GM12873 (cell line): ENCODE measurements at regions not wholly inside any gene's neighbourhood (a gene's known extent, or its start where the extent isn't known, plus 50 kb on each side); places are given as distances from the start of the nearest gene placed in this dataset.

ENCODE experiments used
- TF ChIP-seq, protein P1 (sequence below): IDR thresholded peaks from 2 replicates; pipeline ENCODE4 v1.5.1; 2012; ENCODE audit warnings: low read depth, mild to moderate bottlenecking, moderate library complexity, low read length, control low read depth; ENCODE audit not compliant: insufficient read depth; ENCODE audit errors: missing control alignments

DNA sequence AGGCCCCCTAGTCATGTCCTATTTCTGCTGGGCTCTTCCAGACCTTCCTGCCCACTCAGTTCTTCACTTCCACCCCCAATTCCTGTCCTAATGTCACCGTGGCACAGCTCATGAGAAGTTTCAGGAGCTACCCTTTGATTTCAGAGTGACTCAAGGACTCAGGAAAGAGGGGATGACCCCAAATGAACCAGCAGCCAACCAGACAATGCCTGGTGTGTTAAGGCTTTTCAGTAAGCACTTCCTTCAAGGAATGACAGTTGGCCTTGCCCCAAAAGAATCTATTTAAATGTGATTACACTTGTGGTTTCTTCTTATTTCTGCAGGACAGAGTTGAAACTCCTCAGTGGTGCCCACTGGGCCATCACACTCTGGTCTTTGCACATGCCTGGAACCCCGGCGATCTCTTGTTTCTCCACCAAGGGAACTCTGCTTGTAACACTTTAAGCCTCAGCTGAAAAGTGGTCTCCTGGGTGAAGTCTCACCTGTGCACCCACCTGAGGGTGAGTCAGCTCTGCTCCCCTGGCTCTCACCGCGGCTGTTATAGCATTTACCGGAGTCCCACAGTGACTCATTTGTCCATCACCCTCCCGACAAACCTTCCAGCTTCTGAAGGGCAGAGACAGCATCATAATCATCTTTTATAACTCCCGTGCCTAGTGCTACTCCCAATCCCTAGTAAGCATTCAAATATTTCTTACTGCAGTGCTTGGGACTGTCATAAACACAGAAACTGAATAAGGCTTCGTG lies 123.0 kb upstream of the SVIL start:
- TF ChIP-seq, protein P1, sequence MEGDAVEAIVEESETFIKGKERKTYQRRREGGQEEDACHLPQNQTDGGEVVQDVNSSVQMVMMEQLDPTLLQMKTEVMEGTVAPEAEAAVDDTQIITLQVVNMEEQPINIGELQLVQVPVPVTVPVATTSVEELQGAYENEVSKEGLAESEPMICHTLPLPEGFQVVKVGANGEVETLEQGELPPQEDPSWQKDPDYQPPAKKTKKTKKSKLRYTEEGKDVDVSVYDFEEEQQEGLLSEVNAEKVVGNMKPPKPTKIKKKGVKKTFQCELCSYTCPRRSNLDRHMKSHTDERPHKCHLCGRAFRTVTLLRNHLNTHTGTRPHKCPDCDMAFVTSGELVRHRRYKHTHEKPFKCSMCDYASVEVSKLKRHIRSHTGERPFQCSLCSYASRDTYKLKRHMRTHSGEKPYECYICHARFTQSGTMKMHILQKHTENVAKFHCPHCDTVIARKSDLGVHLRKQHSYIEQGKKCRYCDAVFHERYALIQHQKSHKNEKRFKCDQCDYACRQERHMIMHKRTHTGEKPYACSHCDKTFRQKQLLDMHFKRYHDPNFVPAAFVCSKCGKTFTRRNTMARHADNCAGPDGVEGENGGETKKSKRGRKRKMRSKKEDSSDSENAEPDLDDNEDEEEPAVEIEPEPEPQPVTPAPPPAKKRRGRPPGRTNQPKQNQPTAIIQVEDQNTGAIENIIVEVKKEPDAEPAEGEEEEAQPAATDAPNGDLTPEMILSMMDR: no peak

DNA sequence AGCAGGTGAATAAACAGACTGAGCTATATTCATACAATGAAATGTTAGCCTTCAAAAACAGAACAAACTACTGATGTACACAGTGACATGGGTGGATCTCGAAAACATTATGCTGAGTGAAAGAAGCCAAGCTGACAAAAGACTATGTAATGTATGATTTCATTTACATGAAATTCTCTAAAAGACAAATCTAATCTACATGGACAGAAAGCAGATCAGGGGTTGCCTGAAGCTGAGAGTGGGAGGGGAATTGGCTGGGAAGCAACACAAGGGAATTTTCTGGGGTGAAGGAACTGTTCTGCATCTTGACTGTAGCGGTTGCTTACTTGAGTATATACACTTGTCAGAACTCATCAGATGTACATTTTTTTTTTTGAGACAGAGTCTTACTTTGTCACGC lies 121.7 kb upstream of the SVIL start:
- TF ChIP-seq, protein P1: no peak

DNA sequence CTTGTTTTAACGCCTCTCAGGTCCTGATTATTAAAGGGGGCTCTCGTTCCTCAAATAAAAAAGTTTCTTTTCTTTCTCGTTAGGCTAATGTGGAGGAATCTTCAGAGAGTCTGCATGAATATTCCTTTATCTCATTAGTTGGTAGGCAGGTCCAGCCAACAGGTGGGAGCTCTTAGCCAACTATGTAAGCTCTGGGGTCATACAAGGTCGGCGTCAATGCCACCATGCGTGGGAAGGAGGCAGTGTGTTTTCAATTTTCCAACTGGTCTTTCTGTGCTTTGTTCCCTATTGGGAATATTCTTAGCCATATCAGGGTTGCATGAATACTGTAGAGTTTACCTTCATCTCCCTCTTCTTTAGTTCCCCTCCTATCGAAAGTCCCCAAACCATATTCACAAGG lies 118.5 kb upstream of the SVIL start:
- TF ChIP-seq, protein P1: no peak

DNA sequence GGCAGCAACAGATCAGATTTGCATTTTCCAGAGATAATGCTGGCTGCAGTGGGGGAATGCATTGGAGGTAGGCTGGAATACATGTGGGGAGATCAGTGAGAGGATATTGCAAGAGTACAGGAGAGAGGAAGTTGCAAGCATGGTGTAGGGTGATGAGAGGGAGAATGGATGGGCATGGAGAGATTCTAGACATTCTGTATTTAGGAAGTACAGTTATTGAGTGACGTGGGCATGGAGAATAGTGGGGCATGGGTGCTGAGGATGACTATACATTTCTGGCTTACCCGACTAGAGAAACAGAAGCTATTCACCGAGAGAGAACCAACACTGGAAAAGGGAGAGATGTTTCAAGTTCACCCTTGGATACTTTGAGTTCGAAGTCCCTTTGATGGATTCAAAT lies 116.9 kb upstream of the SVIL start:
- TF ChIP-seq, protein P1: no peak

DNA sequence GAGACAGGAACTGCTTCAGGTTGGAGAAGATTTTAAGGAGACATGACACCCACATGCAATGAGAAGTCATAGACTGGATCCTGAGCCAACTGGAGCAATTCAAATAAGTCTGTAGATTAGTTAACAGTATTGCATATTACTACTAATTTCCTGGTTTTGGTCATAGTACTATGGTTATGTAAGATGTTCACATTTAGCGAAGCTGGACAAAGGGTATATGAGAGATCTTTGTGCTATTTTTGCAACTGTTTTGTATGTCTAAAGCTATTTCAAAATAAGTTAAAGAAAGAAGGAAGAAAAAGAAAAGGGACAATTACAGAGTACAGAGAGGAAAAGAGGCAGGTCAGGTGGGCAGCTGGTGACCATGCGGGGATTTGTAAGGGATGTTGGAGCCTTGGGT lies 116.5 kb upstream of the SVIL start:
- TF ChIP-seq, protein P1: no peak

- TF ChIP-seq, protein P1: no peak
Measured at GRCh38 chr10:29749150-29749549, 114.4 kb upstream of the SVIL start.

DNA sequence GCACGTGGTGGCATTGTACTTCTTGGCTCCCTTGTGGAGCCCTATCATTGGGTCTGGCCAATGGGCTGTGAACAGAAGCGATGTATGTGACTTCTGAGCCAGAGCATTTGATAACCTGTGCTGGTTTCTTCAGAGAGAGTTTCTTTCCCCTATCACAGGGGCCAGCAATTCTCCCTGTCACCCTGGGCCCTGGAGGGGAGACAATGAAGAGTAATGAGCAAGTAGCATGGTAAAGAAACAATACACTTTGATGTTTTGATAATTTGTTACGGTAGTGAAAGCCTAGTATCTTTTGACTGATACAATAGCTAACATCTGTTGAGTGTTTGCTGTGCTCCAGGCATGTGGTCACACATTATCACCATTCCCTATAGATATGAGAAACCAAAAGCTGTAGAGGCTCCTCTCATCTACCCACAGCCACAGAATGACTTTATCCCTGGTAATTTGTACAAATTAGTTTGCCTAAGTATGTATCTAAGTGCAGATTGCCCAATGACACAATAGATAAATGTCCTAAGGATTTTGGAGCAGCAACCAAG lies 113.4 kb upstream of the SVIL start:
- TF ChIP-seq, protein P1: no peak
